ENCODE measurements at regions not wholly inside any gene's neighbourhood (a gene's known extent, or its start where the extent isn't known, plus 50 kb on each side); places are given as distances from the start of the nearest gene placed in this dataset.

GRCh38 chr2:12796657-12797056 lies 79.9 kb downstream of the TRIB2 start:
- TF ChIP-seq BRF2 (CRISPR knock-in tag; IDR thresholded peaks at IDR 0.05) (no peak), ZBTB33 (CRISPR knock-in tag; IDR thresholded peaks at IDR 0.05) (no peak), RAD51 (IDR thresholded peaks at IDR 0.05; ENCODE audit: borderline replicate concordance) (no peak), ZNF354B (CRISPR knock-in tag; IDR thresholded peaks at IDR 0.05) (no peak), NR3C1 (CRISPR knock-in tag; IDR thresholded peaks at IDR 0.05) (no peak), CTCF (CRISPR knock-in tag; IDR thresholded peaks at IDR 0.05) (no peak), TBP (CRISPR knock-in tag; IDR thresholded peaks at IDR 0.05) (no peak), ZNF543 (CRISPR knock-in tag; IDR thresholded peaks at IDR 0.05) (no peak), RXRA (CRISPR knock-in tag; IDR thresholded peaks at IDR 0.05) (no peak)

Data from HepG2 (cell line).